GM12872 (cell line): ENCODE measurements at regions not wholly inside any gene's neighbourhood (a gene's known extent, or its start where the extent isn't known, plus 50 kb on each side); places are given as distances from the start of the nearest gene placed in this dataset.

ENCODE experiments used
- TF ChIP-seq, protein P1 (sequence below): IDR thresholded peaks from 3 replicates; pipeline ENCODE4 v1.5.1; 2011; ENCODE audit warnings: low read depth, mild to moderate bottlenecking, low read length, moderate library complexity; ENCODE audit not compliant: insufficient read depth

DNA sequence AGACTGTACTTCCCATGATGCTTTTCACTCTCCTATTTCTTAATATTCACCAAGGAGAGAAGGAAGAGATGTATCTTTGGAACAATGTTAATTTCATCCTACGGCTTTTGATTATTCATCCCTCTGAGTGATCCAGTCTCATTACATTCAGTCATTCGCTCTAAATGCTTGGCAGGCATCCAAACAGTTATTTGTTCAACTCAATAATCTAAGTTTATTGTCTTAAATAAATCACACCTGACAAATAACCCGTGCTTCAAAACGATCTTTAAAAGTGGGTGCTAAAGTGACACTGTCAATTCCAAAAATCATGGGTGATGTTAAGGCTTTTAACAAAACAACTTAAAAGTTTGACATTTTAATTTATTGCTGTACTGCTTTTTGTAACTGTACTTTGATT is 233.1 kb downstream of the RASEF start:
- TF ChIP-seq, protein P1, sequence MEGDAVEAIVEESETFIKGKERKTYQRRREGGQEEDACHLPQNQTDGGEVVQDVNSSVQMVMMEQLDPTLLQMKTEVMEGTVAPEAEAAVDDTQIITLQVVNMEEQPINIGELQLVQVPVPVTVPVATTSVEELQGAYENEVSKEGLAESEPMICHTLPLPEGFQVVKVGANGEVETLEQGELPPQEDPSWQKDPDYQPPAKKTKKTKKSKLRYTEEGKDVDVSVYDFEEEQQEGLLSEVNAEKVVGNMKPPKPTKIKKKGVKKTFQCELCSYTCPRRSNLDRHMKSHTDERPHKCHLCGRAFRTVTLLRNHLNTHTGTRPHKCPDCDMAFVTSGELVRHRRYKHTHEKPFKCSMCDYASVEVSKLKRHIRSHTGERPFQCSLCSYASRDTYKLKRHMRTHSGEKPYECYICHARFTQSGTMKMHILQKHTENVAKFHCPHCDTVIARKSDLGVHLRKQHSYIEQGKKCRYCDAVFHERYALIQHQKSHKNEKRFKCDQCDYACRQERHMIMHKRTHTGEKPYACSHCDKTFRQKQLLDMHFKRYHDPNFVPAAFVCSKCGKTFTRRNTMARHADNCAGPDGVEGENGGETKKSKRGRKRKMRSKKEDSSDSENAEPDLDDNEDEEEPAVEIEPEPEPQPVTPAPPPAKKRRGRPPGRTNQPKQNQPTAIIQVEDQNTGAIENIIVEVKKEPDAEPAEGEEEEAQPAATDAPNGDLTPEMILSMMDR = no peak

DNA sequence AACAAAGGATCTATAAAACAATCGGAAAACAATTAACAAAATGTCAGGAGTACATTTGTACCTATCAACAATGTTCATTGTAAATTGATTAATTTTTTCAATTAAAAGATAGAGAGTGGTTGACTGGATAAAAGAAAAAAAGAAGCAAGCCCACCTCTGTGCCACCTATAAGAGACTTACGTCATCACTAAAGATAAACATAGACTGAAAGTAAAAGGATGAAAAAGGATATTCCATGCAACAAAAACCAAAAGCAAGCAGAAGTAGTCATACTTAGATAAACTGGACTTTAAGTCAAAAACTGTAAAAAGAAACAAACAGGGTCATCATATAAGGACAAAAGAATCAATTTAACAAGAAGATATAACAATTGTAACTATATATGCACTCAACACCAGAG is 197.4 kb downstream of the RASEF start:
- TF ChIP-seq, protein P1 = no peak

DNA sequence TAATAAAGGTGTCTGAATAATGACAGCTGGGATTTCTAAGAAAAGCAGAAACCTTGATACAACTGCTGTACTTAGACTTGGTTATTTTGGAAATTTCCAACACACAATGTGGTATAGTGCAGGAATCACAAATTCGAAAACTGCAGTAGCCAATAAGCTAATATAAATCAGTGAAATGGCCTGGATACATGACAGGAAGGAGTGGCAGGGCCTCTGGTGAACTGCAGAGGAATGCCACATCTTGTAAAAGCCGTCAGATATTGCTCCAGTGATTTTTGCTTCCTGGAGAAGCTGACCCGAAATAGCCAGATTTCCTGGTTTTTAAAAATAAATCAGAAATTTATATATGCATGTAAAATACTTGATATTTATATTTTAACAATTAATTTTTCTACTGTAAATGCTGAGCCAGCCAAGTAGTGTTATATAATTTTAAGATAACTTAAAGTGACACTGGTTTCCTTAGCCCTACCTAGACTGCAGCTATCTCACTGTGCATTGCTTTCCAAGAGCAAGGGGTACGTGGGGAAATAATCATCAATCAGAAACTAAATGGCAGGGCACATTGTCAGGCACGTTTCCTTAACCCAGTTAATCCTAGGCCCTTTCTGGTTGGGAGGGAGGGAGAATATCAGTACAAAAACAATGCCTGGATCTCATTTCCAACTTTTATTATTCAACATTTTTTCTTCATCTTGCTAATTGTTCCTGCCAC is 182.4 kb downstream of the RASEF start:
- TF ChIP-seq, protein P1 = no peak

DNA sequence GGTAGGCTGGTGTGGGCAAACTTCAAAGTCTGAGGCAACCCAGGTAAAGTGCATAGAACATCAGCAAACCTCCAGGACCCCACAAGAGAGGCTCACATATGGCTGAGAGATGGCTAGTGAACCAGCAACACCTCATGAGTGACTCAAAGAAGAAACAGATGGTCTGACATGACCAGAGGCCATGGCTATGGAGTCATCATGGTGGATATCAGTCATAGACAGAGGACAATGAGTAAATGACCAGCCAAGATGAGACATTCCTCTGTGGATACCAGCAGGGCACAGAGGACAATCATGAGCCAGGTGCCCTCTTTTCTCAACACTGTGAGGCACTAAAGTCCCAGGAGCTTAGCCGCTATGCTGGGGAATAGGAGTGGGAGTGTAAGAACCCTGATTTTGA is 180.8 kb downstream of the RASEF start:
- TF ChIP-seq, protein P1 = no peak

DNA sequence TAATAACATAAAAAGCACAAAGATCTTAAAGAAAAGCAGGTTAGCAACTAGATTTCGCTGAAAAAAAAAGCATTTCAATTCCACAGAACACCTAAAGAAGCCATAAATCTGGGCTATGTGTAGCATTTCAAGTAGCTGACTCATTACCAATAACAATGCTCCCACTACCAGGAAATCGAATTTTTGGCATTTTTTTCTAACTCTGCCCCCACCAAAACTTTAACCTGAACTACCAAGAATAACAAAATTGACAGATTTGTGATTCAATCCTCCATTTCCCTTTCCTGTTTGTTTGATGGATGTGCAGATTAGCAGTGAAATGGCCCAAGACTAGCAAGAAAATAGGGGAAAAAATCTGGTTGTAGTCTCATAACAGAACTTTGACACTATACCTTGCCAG is 180.2 kb downstream of the RASEF start:
- TF ChIP-seq, protein P1 = no peak

DNA sequence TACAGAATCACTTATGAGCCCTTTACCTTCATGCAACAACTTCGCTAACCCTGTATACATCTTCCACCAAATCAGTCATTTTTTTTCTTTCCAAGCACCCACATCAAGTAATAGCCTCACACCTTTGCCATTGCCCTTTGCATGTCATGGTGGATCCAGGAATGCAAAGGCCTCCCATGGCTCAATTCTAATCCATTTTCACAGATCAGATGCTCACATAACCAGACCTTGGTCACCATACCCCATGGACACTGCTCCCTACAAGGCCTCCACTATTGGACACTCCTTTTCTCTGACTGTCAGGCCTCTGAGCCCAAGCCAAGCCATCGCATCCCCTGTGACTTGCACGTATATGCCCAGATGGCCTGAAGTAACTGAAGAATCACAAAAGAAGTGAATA is 179.5 kb downstream of the RASEF start:
- TF ChIP-seq, protein P1 = no peak

DNA sequence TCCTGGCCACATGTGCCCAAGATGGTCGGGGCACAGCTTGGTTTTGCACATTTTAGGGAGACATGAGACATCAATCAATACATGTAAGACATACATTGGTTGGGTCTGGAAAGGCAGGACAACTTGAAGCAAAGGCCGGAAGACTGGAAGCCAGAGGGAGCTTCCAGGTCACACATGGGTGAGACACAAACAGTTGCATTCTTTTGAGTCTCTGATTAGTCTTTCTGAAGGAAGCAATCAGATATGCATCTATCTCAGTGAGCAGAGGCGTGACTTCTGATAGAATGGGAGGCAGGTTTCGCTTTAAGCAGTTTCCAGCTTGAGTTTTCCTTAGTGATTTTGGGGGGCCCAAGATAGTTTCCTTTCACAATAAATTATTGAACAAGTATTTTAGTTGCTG is 172.5 kb downstream of the RASEF start:
- TF ChIP-seq, protein P1 = no peak

DNA sequence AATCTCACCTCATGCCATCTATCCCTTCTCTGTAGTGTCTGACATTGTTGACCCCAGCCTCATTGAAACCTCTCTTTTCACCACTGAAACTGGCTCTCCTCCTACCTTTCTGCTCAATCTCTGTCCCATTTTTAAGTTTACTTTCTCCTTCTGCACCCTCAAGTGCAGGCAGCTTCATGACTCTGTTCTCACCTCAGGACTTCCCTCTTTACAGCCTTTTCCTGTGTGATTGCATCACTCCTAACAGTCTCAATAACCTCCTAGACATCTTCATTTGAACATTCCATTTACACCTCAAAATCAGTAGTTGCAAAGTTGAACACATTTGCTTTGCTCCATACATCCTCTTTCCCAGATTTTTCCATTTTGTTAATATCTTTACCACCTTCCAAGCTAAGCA is 172.1 kb downstream of the RASEF start:
- TF ChIP-seq, protein P1 = no peak
